RCC 7860 (cell line): ENCODE measurements at regions not wholly inside any gene's neighbourhood (a gene's known extent, or its start where the extent isn't known, plus 50 kb on each side); places are given as distances from the start of the nearest gene placed in this dataset.
A peak's percentile ranks its signal among the peaks of the same experiment; 100 is the strongest.

Source experiments
- DNase-seq: peaks from one replicate; pipeline ENCODE4 v3.0.0-alpha.2; 2015; ENCODE audit warnings: low spot score
- FAIRE-seq: peaks from 2 replicates; lab custom pipeline; 2012; peaks lifted over from hg19 to GRCh38; lab: Jason Lieb, UNC

DNA sequence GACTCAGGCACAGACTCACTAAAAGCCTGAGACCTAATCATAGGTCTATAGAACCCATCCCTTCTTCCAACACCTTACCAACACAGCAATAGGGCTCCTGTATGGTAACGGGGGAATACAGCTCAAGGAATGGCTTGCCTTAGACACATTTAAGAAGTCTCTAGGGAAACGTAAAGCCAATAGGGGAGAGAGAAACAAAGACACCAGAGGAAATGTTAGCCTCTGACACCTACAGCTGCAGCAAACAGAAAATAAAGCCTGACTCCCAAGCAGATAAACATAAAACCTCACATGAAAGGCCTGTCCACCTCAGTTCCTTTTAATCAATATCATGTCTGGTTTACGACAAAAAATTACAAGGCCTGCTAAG, 51.1 kb upstream of the NCOA1 start:
- FAIRE-seq (no peak), DNase-seq (no peak)

DNA sequence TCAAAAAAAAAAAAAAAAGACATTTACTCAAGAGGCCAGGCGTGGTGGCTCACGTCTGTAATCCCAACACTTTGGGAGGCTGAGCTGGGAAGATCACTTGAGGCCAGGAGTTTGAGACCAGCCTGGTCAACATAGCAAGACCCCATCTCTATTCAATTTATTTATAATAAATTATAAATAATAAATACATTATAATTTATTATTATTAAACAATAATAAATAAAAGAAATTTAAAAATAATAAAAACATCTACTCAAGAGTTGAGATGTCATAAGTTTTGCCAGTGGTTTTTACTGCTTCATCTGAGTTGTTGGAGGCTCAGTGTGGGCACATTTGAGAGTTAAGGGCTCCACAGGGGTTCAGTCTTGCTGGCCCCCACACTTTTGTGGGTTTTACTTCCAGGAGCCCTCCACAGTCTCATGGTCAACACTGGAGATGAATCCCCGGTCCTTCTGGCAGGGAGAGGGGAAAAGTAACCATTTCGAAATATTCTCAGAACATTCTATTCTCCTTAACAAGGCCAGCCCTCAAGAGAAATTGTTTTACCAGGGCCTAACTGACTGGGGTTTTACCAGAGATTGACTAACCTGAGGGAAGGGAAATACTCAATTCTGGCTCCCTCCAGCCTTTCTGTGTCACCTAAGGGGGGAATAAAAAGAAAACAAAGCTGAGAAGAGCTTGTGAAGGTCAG, 51.6 kb upstream of the NCOA1 start:
- FAIRE-seq (no peak), DNase-seq (no peak)

DNA sequence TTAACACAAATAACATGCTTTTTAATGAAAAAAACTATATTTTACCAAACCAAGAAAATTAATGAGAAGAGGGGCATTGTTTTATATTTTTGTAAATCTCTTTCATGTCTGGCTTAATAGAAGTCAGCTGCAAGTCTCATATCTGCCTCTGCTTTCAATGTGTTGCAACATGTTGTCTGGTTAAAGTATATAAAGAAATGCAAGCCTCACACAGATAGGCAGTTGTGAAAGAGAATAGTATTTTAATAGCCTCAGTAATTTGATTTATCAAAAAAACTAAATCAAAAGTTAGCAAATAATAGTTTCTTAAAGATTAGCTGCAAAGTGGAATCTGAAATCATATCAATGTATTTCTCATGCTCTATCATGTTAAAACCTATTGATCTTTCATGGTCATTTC, 52.9 kb upstream of the NCOA1 start:
- FAIRE-seq: no peak
- no peak for DNase-seq

DNA sequence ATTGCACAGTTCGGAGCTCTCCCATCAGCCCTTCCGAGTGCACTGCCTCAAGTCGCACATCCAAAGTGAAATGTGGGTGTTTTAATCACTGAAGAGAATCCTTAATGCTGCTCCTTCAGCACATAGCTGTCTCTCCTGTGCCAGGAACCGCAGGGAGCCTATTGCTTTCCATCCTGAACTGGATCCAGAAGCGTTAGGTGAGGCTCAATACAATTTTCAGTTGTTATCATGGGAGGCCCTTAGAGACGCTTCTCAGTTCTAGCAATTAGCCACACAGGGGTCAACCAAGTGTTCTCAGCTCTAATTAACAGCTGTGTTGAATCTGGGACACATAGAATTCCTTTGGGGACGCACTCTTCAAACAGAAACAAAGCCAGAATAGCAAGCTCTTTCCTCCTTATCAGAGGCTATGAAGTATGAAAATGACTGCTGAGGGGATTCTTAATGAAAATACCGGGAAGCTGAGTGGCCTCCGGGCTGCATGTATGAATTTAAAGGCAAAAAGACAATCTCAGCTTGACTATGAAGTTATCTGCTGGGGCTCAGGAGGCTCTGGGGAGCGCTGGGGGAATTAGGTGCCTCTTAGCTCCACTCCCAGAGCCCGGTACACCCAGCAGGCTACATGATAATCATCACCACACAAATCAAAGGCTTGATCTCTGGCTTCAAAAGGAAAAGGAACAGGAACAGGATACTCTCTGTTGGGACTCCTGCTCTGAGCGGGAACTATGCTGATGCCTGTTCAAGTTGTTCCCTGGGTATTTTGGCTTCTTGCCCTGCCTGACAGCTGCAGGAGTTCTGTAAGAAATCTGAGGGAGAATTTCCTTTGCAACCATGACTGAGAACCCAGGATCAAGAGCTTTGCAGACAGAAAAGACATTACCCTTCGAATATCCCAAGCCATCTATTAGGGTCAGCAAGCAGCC, 55.4 kb upstream of the NCOA1 start:
- DNase-seq (no peak), FAIRE-seq (no peak)

DNA sequence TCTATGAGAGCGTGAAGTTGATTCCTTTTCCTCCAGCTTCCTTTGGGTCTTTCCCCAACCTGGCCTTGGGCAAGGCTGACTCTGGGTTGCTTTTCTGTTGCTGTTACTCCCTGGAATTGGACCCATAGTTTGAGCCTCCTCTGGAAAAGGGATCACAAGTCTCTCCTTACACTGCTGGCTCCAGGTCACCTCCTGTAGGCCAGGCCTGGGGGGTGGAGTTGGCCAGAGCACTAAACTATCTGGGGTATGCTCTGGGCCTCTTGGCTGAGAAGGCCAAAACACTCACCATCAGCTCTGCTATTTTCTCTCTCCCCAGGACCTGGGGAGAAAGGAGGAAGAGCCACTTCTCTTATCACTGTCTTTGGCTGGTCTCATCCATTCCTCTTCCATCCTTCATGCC, 56.5 kb upstream of the NCOA1 start:
- no peak for DNase-seq
- FAIRE-seq: no peak

DNA sequence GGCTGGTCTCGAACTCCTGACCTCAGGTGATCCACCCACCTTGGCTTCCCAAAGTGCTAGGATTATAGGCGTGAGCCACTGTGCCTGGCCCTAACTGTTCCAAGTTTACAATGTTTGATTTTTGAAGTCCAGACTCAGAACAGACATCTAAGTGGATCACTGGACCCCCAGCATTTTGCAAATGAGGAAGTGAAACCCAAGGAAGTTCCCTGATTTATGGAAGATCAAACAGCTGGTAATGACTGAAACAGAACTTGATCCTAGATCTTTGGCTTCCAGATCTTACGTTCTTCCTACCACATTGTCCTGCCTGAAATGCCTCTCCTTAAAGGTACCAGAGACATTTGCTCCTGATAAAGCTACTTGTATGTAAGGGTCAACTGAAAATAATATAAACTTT, 58.3 kb upstream of the NCOA1 start:
- DNase-seq (no peak), FAIRE-seq (no peak)

DNA sequence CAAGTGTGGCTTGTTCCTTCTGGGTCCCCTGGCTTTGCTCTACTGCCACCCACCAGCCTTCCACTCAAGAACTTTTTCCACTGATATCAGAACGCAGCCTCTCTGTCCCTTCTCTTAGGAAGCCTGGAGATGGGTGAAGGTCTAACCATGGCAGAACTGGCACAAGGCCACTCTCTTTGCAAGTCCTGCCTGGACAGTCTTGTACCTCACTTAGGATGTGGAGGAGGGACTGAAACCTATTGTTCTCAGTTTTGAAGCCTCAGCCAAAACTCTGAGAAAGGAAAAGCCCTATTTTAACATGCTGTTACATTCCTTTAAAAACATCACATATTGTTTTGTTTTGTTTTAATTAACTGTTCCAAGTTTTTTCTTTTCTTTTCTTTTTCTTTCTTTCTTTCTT, 58.9 kb upstream of the NCOA1 start:
- DNase-seq (no peak), FAIRE-seq (no peak)

DNA sequence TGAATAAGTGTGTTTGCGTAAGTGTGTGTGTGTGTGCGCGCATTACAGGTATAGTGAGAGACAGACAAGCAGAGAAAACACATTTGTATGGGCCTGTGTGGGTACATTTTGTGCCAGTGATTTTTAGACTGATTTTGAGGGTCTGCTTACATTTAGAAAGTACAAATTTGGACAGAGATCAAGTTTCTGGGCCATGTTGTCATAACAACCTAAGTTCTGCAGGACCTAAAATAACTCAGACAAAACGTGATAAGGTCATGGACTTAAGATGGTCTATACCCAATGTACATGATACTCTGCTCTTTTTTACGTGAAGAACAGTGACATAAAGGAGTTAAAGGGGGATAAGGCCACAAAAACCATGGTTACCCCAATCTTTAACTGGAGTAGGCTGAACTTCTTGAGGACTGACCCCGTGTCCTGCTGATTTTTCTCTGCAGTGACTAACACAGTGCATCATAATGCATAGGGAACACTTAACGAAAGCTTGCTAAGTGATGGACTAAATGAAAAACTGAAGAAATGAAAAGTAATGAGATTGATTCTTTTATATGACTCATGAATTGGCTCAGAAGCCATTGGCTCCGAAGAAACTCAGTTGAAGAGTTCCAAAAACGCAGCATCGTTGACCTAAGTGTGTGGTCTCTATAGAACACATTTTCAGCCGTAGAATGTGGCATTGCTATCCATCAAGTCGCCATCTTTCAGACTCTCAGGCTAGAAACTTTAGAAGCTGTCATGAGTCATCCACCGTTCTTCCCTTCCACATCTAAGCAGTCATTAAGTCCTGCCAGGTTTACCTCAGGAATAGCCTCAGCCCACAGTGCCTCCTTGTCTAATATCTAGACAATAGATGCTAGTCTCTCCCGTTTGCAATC, 61.6 kb upstream of the NCOA1 start:
- FAIRE-seq (no peak), DNase-seq (no peak)

DNA sequence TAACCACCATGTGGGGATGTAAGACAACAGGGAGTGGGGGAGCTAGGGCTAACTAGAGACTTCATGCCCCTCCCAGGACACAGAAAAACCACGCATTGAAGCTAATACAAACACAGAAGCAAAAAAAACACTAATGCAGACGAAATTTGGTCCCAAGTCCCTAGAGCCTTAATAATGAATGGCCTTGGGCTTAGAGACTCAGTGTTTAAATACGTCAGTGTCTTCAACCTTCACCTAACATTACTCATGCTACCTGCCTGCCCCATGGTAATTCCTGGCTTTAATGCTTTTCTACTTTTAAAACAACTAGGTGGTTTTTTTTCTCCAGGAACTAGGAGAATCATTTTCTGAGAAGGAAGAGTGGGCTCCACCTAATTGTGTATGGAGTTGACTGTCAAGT, 64.1 kb upstream of the ITSN2 start:
- DNase-seq (no peak), FAIRE-seq (no peak)

DNA sequence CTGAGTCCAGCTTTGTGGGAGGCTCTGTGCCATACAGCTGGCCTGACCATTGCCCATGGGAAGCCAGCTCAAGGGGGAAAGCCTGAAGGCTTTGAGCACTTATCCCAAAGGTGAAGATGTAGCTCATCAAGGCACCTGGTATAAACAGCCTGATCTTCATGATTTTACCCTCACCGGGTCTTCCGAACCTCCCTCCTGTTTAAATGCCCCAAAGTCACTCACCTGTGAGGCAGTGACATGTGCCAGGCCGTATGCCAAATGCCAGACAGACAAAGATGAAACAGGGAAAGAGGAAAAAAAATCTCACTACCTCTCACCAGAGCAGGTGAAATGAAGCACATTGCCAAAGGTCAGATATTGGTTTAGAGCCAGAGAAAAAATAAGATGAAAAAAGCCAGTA, 62.8 kb upstream of the ITSN2 start:
- FAIRE-seq (no peak), DNase-seq (no peak)

DNA sequence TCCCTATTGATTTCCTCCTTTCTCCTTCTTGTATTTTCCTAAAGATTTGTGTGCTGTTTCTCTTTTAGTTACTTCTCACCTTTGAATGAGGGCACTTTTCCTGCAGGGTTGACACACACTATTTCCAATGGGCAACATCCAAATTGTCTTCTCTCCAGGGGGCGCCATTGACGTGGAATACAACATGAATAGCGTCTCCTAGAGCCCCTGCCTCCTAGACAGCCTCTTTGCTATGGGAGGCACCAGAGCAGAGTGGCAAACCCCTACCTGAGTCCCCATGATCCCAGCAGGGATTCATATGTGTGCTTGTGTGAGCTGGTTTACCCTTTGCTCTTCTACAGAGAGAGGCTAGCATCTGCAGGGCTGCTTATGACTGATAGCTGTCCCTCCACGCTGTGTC, 61.3 kb upstream of the ITSN2 start:
- FAIRE-seq: no peak

DNA sequence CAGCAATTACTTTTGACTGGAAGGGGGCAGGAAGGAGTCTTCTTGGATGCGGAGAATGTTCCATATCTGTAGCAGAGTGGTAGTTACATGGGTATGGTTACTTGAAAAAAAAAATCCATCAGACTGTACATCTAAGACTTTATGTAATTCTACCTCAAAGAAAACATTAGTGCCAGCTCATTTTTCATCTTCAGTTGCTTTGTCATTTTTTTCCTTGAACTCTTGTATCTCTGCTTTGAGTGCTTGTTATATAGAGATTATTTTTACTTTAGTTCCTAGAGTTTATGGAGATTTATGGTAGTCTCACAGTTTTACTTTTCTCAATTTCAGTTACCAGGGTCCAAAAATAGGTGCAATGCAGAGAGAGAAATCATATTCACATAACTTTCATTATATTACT, 60.0 kb upstream of the ITSN2 start:
- no peak for DNase-seq
- no peak for FAIRE-seq

More for the DNA sequence above, 61.3 kb upstream of the ITSN2 start:
- no peak for DNase-seq

DNA sequence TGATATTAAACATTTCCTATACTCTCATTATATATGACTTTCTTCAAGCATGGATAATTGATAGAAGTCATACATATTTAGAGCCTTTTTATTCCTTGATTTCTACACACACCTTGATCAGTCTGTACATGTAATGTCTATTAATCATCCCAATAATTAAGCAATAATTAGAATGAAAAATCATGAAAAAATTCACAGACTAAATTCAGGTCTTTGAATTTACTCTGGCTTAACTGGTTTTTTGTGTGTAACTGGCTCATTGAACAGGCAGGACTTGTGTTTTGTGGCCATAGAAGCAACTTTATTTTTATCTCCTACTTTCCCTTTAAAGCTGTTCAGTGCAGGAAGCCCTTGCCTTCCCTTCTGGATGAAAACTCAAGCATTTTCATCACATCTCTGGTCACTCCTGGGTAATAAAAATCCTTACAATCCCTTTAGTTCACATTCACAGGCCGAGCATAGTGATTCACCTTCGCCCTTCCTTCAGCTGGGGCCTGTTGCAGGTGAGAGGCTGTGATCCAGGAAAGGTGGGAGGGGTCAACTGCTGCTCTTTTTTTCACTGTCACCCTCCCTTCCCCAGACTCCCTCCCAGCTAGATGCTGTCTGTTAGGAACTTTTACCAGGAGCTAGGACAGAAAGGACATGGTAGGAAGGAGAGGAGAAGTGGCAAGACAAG, 58.0 kb upstream of the ITSN2 start:
- no peak for FAIRE-seq
- no peak for DNase-seq

DNA sequence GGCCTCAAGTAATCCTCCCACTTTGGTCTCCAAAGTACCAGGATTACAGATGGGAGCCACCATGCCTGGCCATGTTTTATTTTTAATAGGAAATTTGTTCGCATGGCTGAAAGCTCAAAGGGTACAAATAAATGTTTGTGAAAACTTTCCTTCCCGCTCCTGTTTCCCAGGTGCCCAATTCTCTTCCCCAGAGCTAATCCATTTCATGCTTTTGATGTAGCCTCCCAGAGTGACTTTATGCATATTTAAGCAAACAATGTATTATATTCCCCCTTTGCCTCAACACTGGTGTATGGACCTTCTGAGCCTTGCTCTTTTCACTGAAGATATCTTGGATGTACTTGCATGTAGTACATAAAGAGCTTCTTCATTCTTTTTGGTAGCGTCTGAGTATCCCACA, 52.5 kb upstream of the ITSN2 start:
- FAIRE-seq: no peak
- DNase-seq: no peak

DNA sequence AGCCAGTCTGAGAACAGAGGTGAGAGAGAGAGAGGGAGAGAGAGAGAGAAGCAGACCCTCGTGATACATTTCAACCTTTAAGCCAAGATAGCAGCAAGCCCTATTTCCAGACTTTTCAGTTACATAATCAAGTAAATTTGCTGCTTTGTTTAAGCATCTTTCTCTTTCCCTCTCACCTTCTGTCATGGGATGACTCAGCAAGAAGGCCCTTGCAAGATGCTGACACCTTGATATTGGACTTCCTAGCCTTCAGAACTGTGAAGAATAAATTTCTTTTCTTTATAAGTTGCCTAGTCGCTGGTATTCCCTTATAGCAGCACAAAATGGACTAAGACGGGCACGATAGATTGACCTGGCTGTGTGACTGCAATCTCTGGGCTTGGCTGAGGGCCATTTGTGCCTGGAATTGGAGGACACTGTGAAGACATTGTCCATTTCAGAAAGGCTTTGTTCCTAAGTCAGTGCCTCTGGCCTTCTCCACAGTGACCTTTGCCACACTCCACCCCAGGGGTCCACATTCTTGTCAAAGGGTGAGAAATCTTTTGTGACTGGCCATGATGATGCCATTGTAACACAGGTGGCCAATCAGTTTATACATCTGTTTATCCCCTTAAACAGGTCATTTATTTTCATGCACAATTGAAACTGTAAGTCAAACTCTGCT, 51.3 kb upstream of the ITSN2 start:
- FAIRE-seq (no peak), DNase-seq (no peak)

DNA sequence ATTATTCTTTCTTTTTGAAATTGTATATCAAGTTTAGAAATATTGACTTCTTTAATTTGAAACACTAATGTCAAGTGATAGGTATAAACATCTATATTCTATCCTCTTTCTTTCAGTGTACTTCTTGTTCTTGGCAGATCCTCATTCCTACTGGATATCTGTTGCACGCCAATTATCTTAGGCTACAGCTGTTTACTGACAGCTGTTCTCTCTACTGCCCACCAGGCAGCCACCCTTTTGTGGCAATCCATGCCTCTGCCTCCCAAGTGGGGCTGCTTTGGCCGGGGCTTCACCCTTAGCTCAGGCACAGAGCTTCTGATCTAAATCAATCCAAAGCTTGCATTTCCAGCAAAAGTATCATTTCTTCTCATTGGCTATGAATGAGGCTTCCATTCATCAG, 50.6 kb upstream of the ITSN2 start:
- FAIRE-seq (no peak), DNase-seq (no peak)

DNA sequence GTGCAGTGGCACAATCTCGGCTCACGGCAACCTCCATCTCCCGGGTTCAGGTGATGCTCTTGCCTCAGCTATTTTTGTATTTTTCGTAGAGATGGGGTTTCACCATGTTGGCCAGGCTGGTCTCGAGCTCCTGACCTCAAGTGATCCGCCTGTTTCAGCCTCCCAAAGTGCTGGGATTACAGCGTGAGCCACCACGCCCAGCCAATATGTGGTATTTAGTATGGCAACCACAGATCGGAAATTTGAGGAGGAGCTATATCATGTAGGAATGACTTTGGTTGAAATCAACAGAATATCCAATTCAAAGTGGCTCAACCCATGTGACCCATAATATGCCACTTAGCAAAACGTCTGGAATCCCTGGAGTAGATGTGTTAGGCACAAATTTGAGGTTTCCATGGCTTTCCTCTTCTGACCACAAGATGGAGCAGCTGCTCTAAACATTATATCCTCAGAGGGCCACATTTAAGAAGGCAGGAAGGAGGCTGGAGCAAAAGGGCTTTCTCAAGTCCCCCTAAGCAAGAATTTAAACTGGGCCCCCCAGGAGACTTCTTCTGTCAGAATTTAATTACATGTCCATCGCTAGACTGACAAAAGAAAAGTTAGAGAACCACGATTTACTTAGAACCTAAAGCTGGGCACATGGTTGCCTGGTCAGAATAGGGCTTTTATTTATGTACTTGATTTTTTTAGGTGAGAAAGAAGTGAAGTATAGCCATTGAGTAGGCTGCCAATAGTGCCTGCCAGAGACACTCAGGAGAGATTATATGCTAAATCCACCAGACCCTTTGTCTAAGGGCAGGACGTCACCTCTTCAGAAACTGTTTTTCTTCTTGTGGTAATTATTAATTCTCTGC, 49.6 kb upstream of the ITSN2 start:
- DNase-seq (peak; percentile 60), FAIRE-seq (peak; percentile 55)
